Hypothalamus (tissue), 51 donors: ENCODE measurements at regions not wholly inside any gene's neighbourhood (a gene's known extent, or its start where the extent isn't known, plus 50 kb on each side); places are given as distances from the start of the nearest gene placed in this dataset.
"Not testable (repeated sequence)": the region's sequence is repeated elsewhere in the genome, so short reads cannot be mapped to it uniquely, and the experiment has no call there.

Experiments
- DNase-seq, 51 donors: peaks; one replicate each; lab custom pipeline; 2025; lab: John Stamatoyannopoulos, UW

- no peak for DNase-seq
Observed at GRCh38 chr10:20616918-20617810, 279.9 kb downstream of the NEBL start.

GRCh38 chr10:20616056-20616671 lies 280.9 kb downstream of the NEBL start:
- no peak for DNase-seq

GRCh38 chr10:20615395-20615794 lies 281.7 kb downstream of the NEBL start:
- no peak for DNase-seq

GRCh38 chr10:20614911-20615310 lies 282.2 kb downstream of the NEBL start:
- no peak for DNase-seq

- no peak for DNase-seq
Observed at GRCh38 chr10:20608503-20608902, 288.6 kb downstream of the NEBL start.

- DNase-seq = no peak
Observed at GRCh38 chr10:20606985-20607384, 290.1 kb downstream of the NEBL start.

- no peak for DNase-seq
Observed at GRCh38 chr10:20601941-20602461, 295.1 kb downstream of the NEBL start.

- DNase-seq = peak in 21 of 51 donors; percentile 2 to 80 (median 21)
Observed at GRCh38 chr10:20598590-20598989, 298.5 kb downstream of the NEBL start.

- DNase-seq = peak in 4 of 51 donors; percentile 2 to 8 (median 4)
Observed at GRCh38 chr10:20596911-20597310, 300.2 kb downstream of the NEBL start.

- DNase-seq = no peak
Observed at GRCh38 chr10:20596065-20596755, 300.9 kb downstream of the NEBL start.

- DNase-seq = no peak
Observed at GRCh38 chr10:20593649-20594048, 303.5 kb downstream of the NEBL start.

- peak in 18 of 51 donors; percentile 1 to 39 (median 18) for DNase-seq
Observed at GRCh38 chr10:20582041-20582440, 315.1 kb downstream of the NEBL start.

- no peak for DNase-seq
Observed at GRCh38 chr10:20573924-20574323, 323.2 kb downstream of the NEBL start.

GRCh38 chr10:20555990-20556389 lies 341.1 kb downstream of the NEBL start:
- DNase-seq = not testable (repeated sequence)

GRCh38 chr10:20552382-20552781 lies 344.7 kb downstream of the NEBL start:
- no peak for DNase-seq

- DNase-seq = no peak
Observed at GRCh38 chr10:20551761-20552160, 345.4 kb downstream of the NEBL start.

GRCh38 chr10:20535897-20536881 lies 360.9 kb downstream of the NEBL start:
- DNase-seq = peak in 1 of 51 donors; percentile 12

GRCh38 chr10:20531241-20531883 lies 365.7 kb downstream of the NEBL start:
- not testable (repeated sequence) for DNase-seq

- DNase-seq = no peak
Observed at GRCh38 chr10:20521186-20521585, 375.9 kb downstream of the NEBL start.
